ENCODE measurements at regions not wholly inside any gene's neighbourhood (a gene's known extent, or its start where the extent isn't known, plus 50 kb on each side); places are given as distances from the start of the nearest gene placed in this dataset.

GRCh38 chr6:18663011-18663410, 275.9 kb downstream of the RNF144B start:
- no peaks in the 10 kb centered on the region for H3K36me3 Mint-ChIP-seq (ENCODE audit: low read depth)
- no peaks in the 10 kb centered on the region for H3K27me3 Mint-ChIP-seq (ENCODE audit: insufficient read depth)
- Histone ChIP-seq H3K36me3 (ENCODE audit: control insufficient read depth, insufficient read depth, low read length) (no peaks in the 10 kb centered on the region), H3K27me3 (ENCODE audit: control insufficient read depth, insufficient read depth, low read length, poor library complexity, severe bottlenecking) (no peaks in the 10 kb centered on the region), H3K27ac (ENCODE audit: low read depth, low read length) (no peak overlapping the region), H3K9me3 (ENCODE audit: control insufficient read depth, low read length) (no peaks in the 10 kb centered on the region), H3K4me3 (ENCODE audit: low read length) (no peak overlapping the region), H3K4me1 (ENCODE audit: control insufficient read depth, insufficient read depth, low read length) (no peaks in the 10 kb centered on the region), H3K9ac (ENCODE audit: extremely low read depth, low read length, poor library complexity, severe bottlenecking) (no peak overlapping the region)
- no peak for DNase-seq
- H3K9me3 Mint-ChIP-seq = no peaks in the 10 kb centered on the region
- WGBS, 2 experiments (ENCODE audit: insufficient coverage in 1 of 2, insufficient read length in 1 of 2) = 60% methylated on average over 1 of the region's 1 CpG; no CpG with 5 or more reads in 1 of the 2 experiments
- no peak overlapping the region for H3K4me3 Mint-ChIP-seq
- H3K27ac Mint-ChIP-seq = no peak overlapping the region
- no peak for TF ChIP-seq CTCF (conservative IDR thresholded peaks at IDR 0.05)
- no peaks in the 10 kb centered on the region for H3K4me1 Mint-ChIP-seq

GRCh38 chr6:18664401-18664800, 277.3 kb downstream of the RNF144B start:
- no peak overlapping the region for H3K4me3 Mint-ChIP-seq
- H3K36me3 Mint-ChIP-seq (ENCODE audit: low read depth) = no peaks in the 10 kb centered on the region
- H3K9me3 Mint-ChIP-seq = no peaks in the 10 kb centered on the region
- Histone ChIP-seq H3K27ac (ENCODE audit: low read depth, low read length) (no peak overlapping the region), H3K4me3 (ENCODE audit: low read length) (no peak overlapping the region), H3K9me3 (ENCODE audit: control insufficient read depth, low read length) (no peaks in the 10 kb centered on the region), H3K27me3 (ENCODE audit: control insufficient read depth, insufficient read depth, low read length, poor library complexity, severe bottlenecking) (no peaks in the 10 kb centered on the region), H3K4me1 (ENCODE audit: control insufficient read depth, insufficient read depth, low read length) (no peaks in the 10 kb centered on the region), H3K36me3 (ENCODE audit: control insufficient read depth, insufficient read depth, low read length) (no peaks in the 10 kb centered on the region), H3K9ac (ENCODE audit: extremely low read depth, low read length, poor library complexity, severe bottlenecking) (no peak overlapping the region)
- no peak overlapping the region for H3K27ac Mint-ChIP-seq
- H3K4me1 Mint-ChIP-seq = no peaks in the 10 kb centered on the region
- no peak for DNase-seq
- 69 to 79% methylated on average over 3 to 5 of the region's 5 CpGs for WGBS, 2 experiments (ENCODE audit: insufficient coverage in 1 of 2, insufficient read length in 1 of 2)
- no peak for TF ChIP-seq CTCF (conservative IDR thresholded peaks at IDR 0.05)
- no peaks in the 10 kb centered on the region for H3K27me3 Mint-ChIP-seq (ENCODE audit: insufficient read depth)

GRCh38 chr6:18667612-18668011, 280.5 kb downstream of the RNF144B start:
- H3K4me3 Mint-ChIP-seq = no peak overlapping the region
- DNase-seq = no peak
- H3K27me3 Mint-ChIP-seq (ENCODE audit: insufficient read depth) = no peaks in the 10 kb centered on the region
- Histone ChIP-seq H3K27me3 (ENCODE audit: control insufficient read depth, insufficient read depth, low read length, poor library complexity, severe bottlenecking) (no peaks in the 10 kb centered on the region), H3K4me1 (ENCODE audit: control insufficient read depth, insufficient read depth, low read length) (no peaks in the 10 kb centered on the region), H3K9me3 (ENCODE audit: control insufficient read depth, low read length) (no peaks in the 10 kb centered on the region), H3K36me3 (ENCODE audit: control insufficient read depth, insufficient read depth, low read length) (no peaks in the 10 kb centered on the region), H3K9ac (ENCODE audit: extremely low read depth, low read length, poor library complexity, severe bottlenecking) (no peak overlapping the region), H3K27ac (ENCODE audit: low read depth, low read length) (no peak overlapping the region), H3K4me3 (ENCODE audit: low read length) (no peak overlapping the region)
- H3K27ac Mint-ChIP-seq = no peak overlapping the region
- H3K4me1 Mint-ChIP-seq = no peaks in the 10 kb centered on the region
- no peak for TF ChIP-seq CTCF (conservative IDR thresholded peaks at IDR 0.05)
- 96 to 100% methylated on average over 1 to 2 of the region's 2 CpGs for WGBS, 2 experiments (ENCODE audit: insufficient coverage in 1 of 2, insufficient read length in 1 of 2)
- no peaks in the 10 kb centered on the region for H3K9me3 Mint-ChIP-seq
- H3K36me3 Mint-ChIP-seq (ENCODE audit: low read depth) = no peaks in the 10 kb centered on the region

All from endodermal cell (in vitro differentiated cells).